Posterior vena cava (tissue), 2 donors: ENCODE measurements at regions not wholly inside any gene's neighbourhood (a gene's known extent, or its start where the extent isn't known, plus 50 kb on each side); places are given as distances from the start of the nearest gene placed in this dataset.

Experiments
- DNase-seq: peaks from one replicate; pipeline ENCODE4 v3.0.0-alpha.2; 2020; ENCODE audit warnings: low spot score
- intact Hi-C, 2 donors: fragments of 100-400 bp; cut with DNase I; formaldehyde crosslinking; loops; one replicate each; pipeline versions ENCODE4 v1.14.1 to v1.14.2; 2022 to 2023
- donor health status: DM: yes; HTN: yes; CAD: no.
- donor health status: DM: yes; HTN: yes; CAD: no.

DNA sequence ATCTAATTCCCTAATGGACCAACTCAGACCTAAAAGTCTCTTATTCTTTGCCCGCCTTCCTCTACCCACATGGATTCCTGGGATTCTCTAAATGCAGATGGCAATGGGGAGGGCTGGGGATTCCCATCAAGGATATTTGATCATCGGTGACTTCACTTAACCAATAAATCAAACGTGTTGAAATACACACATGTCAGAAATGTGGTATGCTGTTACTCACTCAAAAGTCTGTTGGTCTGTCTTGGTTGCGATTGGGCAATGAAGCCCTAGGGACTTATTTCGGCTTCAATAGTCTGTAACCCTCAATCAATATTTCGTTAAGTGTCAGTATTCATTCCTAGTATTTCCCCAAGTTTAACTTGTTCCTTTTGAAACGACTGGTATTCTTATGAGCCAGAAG is 117.2 kb upstream of the DIO3 start:
- no peak for DNase-seq
- intact Hi-C loops, result no loop called here

DNA sequence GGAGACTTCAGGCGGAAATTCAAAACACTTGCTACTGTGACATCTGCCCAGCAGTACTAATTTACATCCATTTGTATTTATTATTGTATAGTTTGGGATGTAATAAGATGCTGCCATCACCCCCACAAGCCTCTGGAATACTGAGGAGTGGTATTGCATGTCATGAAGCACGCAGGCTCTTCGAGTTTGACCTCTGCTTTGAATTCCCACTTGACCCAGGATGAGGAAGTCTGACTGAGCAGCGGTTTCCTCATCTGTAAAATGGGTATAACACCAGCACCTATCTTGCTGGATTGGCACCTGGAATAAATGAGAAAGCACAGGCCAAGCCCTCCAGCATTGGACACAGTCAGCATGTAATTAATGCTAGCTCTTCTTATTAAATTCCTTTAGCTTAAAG is 116.0 kb upstream of the DIO3 start:
- no peak for DNase-seq

DNA sequence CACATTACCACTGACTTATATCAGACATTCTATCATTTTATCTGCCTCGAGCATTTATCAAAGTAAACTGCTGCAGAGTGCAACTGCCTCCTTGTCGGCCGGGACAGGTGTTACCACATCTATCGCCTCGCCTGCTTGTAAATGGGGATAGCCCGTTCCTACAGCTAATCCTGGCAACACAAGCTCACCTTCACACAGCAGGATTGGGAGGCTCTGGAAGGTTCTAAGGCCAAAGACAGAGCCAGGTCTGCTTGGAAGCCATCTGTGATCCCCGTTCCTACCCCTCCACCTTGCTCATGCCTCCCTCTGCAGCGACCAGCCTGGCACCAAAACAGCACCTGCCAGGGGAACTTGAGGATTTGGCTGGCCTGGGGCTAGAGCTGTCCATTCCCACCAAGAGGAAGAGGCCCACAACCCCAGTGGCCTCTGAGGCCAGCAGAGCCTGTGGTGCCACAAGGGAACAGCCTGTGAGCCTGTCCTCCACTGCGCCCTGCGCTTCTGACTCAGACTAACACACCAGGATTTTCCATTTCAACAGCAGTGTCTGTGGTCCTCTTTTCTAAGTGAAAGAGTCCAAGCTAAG is 114.8 kb upstream of the DIO3 start:
- intact Hi-C loops, result no loop called here
- DNase-seq, result peak; percentile 48

More for the DNA sequence above, 116.0 kb upstream of the DIO3 start:
- intact Hi-C loops, result no loop called here

DNA sequence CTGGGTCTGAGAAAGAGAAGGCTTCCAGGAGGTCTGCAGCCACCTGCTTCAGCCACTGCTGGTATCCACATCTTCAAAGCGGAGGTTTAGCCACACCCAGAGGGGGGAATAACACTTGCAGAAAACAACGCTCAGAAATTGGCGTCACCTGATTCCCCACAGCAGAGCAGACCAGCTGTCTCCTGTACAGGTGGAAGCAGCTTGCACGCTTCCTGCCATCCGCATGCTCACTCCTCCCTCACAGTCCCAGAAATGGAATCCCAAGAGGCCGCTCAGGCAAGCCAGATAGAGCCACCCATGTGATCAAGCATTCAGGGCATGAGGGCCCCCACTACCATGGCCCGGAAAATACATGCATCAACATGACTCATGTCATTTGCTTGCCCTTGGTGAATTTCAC is 112.2 kb upstream of the DIO3 start:
- intact Hi-C loops, result no loop called here

DNA sequence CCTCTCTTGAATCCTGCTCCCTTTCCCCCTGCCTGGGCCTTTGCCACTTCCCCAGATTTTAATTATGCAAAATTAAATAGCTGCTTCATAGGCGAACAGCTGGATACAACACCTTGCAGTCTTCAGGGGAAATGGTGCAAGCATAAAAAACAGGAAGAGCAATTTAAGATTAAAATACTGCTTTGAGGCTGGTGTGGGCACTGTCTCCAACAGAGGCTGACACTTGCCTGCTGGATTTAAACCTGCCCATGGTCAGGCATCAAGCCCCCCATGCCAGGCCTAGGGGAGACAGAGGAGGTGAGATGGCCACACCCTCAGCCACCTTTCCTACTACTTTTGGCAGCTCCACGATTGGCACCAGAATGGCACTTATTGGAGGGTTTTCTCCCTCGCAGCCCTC is 110.1 kb upstream of the DIO3 start:
- intact Hi-C loops, result no loop called here
- no peak for DNase-seq

More for the DNA sequence above, 112.2 kb upstream of the DIO3 start:
- DNase-seq, result peak; percentile 61

DNA sequence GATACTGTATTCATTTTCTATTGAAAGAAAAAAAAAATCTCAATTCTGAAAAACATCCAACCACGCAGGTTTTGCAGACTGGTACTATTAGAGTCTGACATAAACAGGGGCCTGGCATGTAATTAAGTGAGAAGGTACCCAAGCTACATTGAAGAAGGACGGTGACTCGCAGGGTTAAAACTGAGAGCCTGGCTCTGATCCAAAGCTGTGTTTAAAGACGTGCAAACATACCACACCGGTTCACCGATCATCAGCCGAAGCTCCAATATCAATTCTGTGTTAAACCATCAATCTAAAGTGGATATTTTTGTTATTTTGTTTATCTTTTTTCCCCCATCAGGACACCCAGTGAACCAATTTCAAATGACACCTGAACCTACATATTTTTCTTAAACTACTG is 108.1 kb upstream of the DIO3 start:
- intact Hi-C loops, result no loop called here
- DNase-seq, result no peak

DNA sequence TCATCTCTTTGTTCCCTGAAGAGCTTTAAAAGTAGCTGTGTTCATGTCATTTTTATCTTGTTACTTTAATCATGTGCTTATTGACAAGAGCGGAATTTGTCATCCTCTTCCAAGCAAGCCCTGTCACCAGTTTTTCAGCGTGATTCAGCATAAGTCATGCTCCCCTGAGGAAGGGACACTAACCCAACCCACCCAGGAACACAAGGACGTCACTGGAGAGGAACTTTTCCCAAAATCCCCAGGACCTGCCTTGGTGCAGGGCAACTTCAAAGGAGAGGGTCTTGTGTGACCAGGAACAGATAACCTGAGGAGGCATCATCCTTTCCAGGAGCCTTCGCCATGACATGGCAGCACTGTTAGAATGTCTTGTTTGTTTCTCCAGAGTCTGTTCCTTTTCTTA is 107.1 kb upstream of the DIO3 start:
- intact Hi-C loops, result no loop called here
- no peak for DNase-seq

DNA sequence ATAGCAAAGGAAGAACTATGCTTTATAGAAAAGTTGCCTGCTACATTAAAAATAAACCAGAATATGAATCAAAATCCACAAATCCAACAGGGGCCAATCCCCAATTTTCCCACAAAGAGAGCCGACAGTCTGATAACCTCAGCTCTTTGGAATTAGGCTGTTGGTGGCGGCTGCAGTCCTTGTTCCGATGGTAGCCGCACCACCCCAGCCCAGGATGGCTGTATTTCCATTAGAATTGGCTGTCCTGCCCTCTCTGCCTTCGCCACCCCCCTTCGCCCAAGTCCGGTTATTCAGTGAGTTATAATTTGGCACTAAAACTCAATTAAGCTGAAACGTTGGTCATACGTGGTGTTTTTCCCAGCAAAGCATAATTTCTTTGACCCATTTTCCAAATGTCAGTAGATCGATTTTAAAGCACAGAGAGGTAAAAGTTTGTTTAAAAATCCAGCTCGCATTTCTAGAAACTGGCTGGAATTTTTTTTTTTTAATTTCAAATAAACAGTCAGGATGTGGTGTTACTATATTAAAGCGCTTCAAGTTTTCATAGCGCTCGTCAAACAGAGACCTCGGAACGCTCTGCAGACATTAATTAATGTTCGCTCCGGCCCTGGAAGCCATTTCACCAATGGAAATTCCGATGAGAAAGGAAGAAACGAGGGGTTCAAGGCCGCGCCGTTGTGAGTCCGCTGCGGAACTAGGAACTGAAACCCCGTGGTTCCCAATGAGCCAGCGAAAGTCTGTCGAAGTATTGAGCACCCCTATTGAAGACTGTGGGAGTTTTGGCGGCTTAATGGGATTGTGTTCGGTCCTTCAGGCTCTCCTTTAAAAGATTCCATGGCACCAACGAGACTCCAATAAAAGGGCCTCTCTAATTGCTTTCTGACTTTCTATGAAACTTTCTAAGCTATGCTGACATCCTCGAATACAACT is 104.8 kb upstream of the DIO3 start:
- intact Hi-C loops, result no loop called here
- peak; percentile 50 for DNase-seq

DNA sequence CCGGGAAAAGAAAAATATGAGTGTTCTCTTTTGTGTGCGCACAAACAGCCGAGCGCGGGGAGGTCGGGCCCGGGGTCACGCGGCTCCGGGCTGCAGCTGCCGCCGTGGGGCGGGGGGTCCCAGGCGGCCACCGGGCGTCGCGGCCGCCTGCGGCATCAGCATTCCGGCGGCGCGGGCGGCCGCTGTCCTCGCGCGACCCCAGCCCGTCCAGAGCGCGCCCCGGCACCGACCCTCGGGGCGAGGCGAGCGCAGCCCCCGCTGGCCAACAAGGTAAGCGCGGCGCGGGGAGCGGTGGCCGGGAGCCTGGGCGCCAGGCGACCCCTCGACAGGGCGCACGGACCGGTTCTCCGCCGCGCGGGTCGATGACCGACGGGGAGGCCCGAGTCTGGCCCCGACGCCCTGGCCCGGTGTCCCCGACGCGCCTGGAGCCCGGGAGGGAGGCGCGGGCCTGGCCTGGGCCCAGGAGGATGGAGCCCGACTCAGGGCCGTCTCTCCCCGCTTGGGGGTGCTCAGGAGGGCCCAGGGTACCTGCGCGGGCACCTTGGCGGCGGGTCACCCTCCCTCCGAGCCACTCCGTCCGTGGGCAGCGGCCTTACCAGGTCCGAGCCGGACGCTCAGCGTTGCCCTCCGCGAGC is 103.9 kb upstream of the DIO3 start:
- DNase-seq, result no peak
- intact Hi-C loops, result no loop called here

DNA sequence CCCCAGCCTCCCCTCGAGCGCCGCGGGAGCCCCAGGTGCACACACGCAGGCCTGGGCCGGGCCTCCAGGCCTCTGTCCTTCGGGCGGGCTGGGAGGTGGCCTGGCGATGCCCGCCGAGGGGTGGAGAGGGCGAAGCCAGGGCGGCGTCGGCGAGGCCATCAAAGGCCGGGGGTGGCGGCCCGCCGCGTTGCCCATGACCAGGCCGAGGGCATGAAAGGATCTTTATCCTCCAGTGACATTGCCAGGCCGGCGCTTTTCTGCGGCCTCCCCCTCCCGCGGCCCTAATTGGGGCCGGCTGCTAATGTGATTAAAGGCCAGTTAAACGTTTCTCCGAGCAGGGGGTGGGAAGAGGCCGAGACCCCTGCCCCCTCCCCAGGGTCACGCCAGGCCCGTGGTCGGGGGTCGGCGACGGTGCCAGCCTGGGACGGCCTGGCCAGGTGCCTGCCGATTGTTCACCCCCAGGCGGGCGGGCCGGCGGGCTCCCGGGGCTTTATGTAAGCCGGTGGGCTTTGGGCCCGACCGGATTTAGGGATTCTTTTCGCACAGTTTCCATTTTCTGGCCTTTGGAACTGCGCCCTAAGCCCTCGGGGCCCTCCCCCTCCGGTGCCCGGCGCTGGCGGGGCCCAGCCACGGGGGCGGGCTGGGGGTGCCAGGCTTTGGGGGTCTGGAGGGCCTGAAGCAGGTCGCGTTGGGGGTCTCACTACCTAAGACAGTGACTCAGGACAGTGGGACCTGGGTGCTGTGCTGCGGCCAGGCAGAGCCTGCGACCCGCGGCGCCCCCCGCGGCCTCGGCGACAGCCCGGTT is 103.2 kb upstream of the DIO3 start:
- intact Hi-C loops, result no loop called here
- DNase-seq, result peak; percentile 69

DNA sequence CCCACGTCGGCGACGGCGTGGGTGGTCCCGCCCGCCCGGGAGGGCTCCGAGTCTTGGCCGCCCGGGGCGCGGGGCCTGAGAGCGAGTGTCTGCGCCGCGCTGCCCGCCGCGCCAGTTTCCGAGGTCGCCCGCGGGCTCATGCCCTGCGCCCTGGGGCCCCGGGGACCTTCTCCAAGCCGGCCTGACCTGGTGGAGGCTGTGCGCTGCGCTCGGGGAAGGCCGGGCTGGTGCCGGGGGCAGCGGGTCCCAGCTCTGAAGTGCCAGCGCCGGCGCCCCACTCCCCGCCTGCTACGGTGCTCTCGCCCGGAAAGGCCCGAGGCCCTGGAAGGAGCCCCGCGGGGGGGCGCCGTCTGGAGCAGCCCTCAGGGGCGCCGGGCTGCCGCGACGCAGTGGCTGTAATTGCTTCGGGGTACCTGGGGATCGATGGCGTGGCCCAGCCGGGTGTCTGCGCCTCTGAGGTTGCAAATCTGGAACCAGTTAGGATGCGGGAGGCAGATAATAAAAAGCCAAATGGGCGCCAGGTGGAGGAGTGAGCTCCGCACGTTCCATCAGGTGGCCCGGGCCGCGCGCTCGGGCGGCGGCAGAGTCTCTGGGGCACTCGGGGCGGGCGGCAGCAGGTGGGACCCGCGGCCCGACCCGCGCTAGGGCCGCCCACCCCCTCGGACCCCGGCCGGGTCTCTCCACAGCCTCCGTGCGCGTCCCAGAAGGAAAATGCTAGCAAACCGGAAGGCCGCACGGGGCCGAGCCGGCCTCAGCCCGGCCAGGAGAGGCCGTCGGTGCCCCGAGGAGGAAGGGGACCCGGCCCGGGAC is 102.3 kb upstream of the DIO3 start:
- peak; percentile 57 for DNase-seq
- intact Hi-C loops, result no loop called here

DNA sequence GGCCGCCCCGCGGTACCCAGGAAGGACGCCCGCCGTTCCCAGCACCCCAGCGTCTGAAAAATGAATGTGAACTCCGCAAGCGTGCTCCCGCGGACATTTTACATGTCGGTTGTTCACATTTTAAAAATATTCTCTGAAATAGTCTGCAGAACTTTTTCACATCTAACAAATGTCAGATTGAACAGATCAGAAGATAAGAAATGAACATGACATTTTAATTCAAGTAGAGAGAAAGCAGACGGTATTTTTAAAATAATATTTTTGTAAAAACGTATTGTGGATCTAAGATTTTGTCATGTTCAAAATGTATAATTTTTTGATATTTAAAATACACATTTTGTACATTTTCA is 101.8 kb upstream of the DIO3 start:
- peak; percentile 48 for DNase-seq
- intact Hi-C loops, result no loop called here

DNA sequence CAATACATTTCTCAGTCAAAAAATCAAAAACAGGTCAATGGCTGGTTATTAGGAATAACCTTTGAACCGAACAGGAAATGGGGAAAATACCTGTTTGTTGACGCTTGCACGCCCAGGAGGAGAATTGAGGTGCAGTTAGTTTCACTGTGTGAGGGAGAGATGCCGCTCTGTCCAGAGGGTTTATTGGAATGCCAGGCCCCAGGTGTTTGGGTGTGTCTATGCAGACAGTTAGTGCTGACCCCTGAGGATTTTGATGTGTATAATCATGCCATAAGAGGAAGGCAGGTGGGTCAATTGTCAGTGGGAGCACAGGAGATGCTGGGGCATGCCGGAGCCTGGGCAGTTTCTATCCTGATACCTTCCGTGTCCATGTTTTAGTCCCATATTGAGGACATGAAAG is 100.8 kb upstream of the DIO3 start:
- intact Hi-C loops, result loop anchor here in 1 of 2 donors (5.0 kb wide), 1 partner anchor 388 kb away; no protein-coding TSS in a partner anchor
- DNase-seq, result peak; percentile 5

DNA sequence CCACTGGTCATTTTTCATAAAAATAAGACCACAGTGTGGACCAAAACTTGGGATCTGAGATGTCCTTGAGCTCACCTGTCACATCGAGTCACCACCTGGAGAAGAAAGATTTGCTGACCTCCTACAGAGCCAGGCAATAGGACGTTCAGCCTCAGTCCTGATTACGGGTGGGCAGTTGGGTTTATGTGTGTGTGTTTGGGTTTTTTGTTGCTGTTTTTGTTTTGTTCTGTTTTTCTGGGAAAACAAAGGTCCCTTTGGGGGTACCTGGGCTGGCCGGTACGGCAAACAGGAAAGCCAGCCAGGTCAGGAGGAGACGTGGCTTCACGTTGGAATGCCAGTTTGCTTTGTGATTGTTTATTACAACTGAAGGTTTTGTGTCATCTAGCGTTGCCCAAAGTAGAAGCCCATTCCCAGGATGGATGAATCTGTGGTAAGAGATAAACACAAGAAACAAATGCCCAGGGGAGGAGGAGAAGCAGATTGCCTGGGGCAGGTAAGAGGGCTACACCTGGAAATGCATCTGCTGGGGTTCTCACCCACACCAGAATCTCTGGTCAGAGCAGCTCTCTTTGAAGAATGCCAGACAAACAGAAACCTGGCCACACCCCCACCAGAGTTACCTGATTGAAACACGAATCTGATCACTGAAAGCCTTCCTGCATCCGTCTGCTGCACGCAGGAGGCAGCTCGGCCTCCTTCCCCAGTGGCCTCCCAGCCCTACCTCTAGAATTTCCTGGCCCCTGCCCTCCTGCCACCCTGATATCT is 100.1 kb upstream of the DIO3 start:
- intact Hi-C loops, result loop anchor here in 1 of 2 donors (5.0 kb wide), 1 partner anchor 389 kb away; no protein-coding TSS in a partner anchor

DNA sequence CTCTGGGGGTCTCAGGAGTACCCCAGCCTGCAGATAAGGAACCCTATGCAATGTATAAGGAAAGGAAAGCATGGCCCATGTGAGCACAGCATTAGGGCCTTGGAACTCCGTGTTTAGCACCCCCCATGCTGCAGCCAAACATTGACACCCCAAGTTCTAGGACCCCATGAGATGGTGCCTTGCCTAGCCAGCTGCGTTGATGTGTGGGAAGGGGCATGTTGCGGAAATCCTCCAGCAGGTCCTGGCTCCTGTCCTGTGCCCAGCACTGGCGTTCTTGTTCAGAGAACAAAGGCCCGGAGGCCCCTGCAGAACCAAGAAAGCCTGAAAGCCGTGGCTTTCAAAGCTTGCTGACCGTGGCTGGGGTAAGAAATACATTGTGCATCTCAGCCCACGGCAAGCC is 99.4 kb upstream of the DIO3 start:
- DNase-seq, result peak; percentile 53

More for the DNA sequence above, 100.1 kb upstream of the DIO3 start:
- DNase-seq, result peak; percentile 26

DNA sequence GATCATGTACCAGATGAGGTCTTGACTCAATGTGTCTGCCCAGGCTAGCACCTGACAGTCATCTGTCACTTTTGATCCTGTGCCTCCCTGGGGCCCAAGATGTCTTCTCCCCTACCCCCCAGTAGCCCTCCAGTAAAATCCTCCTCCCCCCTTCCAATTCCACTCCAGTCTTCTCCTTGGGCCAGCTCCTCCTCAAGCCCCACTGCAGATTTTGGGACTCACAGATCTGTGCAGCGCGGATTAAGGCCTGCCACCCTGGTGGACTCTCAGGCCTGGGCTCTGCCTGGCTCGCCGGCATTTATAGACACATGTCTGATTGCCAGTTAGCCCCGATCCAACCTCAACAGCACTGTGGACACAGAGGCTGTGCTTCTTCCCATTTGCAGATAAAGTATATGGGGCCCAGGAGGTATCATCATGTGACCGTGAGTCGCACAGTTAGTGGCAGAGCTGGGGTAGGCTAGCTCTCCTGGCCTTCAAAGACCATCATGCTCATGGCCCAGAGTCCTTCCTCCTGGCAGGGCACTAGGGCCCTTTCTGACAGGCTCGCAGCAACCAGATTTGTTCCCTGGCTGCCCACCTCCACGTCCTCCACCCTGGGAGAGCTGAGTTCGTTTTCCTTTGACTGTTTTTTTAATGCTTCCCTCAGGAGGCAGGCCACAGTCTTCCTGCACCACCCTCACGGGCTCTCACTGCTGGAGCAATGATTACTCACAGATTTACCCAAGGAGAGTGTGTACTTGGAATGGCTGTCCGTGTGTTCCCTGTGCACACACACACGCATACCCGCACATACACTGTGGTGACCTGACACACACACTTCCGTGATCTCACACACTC is 98.3 kb upstream of the DIO3 start:
- peak; percentile 66 for DNase-seq
- intact Hi-C loops, result loop anchor here in 1 of 2 donors (5.0 kb wide), 1 partner anchor 391 kb away; no protein-coding TSS in a partner anchor

More for the DNA sequence above, 99.4 kb upstream of the DIO3 start:
- intact Hi-C loops, result loop anchor here in 1 of 2 donors (5.0 kb wide), 1 partner anchor 390 kb away; no protein-coding TSS in a partner anchor
